ENCODE measurements at regions not wholly inside any gene's neighbourhood (a gene's known extent, or its start where the extent isn't known, plus 50 kb on each side); places are given as distances from the start of the nearest gene placed in this dataset.

DNA sequence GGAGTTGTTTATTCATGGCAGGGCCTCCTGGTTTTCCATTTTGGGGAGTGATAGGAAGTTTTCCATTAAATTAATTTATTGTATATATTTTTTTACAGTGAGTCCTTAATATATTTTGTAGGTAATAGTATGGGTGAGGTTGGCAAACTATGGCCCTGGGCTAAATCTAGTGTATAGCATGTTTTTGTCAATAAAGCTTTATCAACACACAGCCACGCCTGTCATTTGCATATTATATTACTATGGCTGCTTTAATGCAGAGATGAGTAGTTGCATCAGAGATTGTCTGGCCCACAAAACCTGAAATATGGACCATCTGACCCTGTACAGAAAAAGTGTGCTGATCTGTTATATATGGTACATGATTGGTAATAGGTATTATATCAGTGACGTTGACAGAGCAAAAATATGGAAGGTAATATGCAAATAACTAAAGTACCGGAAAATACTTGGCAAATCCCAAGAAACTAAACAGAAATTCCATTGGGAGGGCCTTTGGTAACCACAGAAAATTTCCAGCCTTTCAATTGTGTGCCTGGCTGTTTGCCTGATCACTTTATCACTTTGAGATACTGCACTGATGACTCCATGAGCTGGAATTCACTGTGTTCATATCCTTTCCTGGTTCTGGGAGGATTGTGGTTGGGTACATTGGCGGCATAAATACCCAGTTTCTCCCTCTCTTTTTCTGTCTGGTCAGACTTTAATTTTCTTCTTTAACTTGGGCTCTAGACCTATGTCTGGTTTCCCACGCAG lies 61.7 kb upstream of the RFLNA start:
- Mint-ChIP-seq H3K9me3 (peaks cover 9% of the 10 kb centered on the region), H3K36me3 (ENCODE audit: low read depth) (no peaks in the 10 kb centered on the region), H3K4me3 (no peak overlapping the region), H3K27me3 (no peaks in the 10 kb centered on the region), H3K27ac (no peak overlapping the region), H3K4me1 (no peaks in the 10 kb centered on the region)
- ATAC-seq (ENCODE audit: low read depth) = no peak
- DNase-seq = no peak
- ChIA-PET CTCF (no interaction called here), POLR2A (no interaction called here)
- intact Hi-C loops (cut with micrococcal nuclease) = loop anchor here (1.0 kb wide), 1 partner anchor 21 kb away; no protein-coding TSS in a partner anchor
- no peak for TF ChIP-seq CTCF (IDR thresholded peaks at IDR 0.05)

DNA sequence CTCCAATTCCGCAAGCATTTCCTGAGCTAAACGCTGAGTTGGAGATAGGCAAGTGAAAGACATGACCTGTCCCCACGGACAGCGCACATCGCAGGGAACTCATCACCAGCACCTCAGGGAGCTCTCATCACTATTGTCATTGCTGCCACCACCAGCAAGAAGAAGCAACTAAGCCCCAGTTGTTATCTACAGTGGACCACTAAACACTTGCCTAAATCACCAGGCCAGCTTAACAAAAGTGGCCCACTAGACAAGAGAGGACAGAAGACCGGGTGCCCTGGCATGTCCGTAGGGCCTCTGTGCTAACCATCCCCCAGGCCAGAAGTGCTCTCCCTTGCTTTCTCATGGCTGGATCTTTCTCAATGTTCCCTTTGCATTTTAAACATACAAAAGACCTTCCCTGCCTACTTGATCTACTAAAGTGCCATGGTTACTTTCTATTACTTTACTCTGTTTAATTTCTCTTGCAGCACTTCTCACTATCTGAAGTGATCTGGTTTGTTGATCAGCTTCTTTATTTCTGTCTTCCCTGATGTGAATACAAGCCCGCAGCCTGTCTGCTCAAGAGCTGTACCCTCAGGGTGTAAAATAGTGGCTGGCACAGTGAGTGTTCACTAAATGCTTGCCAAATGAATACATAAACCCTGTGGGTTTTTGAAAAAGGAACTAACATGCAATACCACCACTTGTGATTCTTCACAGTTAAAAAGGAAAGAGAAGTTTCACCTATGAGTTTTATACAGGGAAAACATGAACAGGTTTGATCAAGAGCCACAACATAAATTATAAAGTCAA lies 60.9 kb upstream of the RFLNA start:
- DNase-seq = no peak
- ChIA-PET CTCF (no interaction called here), POLR2A (no interaction called here)
- no peak overlapping the region for H3K4me3 Mint-ChIP-seq
- no peak for ATAC-seq (ENCODE audit: low read depth)
- TF ChIP-seq CTCF (IDR thresholded peaks at IDR 0.05) = no peak
- no peaks in the 10 kb centered on the region for H3K4me1 Mint-ChIP-seq
- no peak overlapping the region for H3K27ac Mint-ChIP-seq
- no peaks in the 10 kb centered on the region for H3K36me3 Mint-ChIP-seq (ENCODE audit: low read depth)
- intact Hi-C loops (cut with micrococcal nuclease) = loop anchor here (1.0 kb wide), 1 partner anchor 20 kb away; no protein-coding TSS in a partner anchor
- H3K27me3 Mint-ChIP-seq = no peaks in the 10 kb centered on the region
- H3K9me3 Mint-ChIP-seq = peaks cover 9% of the 10 kb centered on the region

DNA sequence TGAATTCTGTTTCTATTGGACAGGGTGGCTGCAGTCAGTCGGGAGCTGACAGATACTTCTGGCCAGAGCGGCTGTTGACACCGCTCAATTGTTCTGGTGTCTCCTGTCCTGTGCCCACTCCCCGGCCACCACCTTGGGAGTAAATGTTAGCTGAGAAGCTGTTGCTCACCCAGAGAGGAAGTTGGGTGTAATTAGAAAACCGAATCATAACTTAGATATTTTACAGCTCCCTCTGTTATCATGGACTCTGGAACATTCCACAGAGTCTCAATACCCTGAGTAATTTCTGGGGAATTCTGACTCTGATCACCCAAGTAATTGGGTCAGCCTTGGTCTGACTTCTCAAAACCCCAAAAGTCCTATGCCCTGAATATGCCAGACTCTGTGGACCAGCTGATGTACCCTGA lies 58.3 kb upstream of the RFLNA start:
- CTCF ChIA-PET = no interaction called here
- intact Hi-C loops (cut with micrococcal nuclease) = no loop called here
- no peaks in the 10 kb centered on the region for H3K36me3 Mint-ChIP-seq (ENCODE audit: low read depth)

GRCh38 chr12:124238886-124239285 lies 56.0 kb upstream of the RFLNA start:
- no peak overlapping the region for H3K27ac Mint-ChIP-seq
- POLR2A ChIA-PET = no interaction called here
- H3K4me1 Mint-ChIP-seq = no peaks in the 10 kb centered on the region
- no peaks in the 10 kb centered on the region for H3K27me3 Mint-ChIP-seq
- H3K4me3 Mint-ChIP-seq = no peak overlapping the region
- no peaks in the 10 kb centered on the region for H3K36me3 Mint-ChIP-seq (ENCODE audit: low read depth)
- DNase-seq (no peak), ATAC-seq (ENCODE audit: low read depth) (no peak)
- intact Hi-C loops (cut with micrococcal nuclease) = no loop called here
- CTCF ChIA-PET = no interaction called here
- peaks cover 3% of the 10 kb centered on the region for H3K9me3 Mint-ChIP-seq
- TF ChIP-seq CTCF (IDR thresholded peaks at IDR 0.05) = no peak

More for the DNA sequence above, 58.3 kb upstream of the RFLNA start:
- POLR2A ChIA-PET = no interaction called here
- Mint-ChIP-seq H3K9me3 (peaks cover 3% of the 10 kb centered on the region), H3K4me3 (no peak overlapping the region), H3K27ac (no peak overlapping the region), H3K27me3 (no peaks in the 10 kb centered on the region), H3K4me1 (no peaks in the 10 kb centered on the region)
- ATAC-seq (ENCODE audit: low read depth) = no peak
- no peak for TF ChIP-seq CTCF (IDR thresholded peaks at IDR 0.05)
- DNase-seq = no peak

DNA sequence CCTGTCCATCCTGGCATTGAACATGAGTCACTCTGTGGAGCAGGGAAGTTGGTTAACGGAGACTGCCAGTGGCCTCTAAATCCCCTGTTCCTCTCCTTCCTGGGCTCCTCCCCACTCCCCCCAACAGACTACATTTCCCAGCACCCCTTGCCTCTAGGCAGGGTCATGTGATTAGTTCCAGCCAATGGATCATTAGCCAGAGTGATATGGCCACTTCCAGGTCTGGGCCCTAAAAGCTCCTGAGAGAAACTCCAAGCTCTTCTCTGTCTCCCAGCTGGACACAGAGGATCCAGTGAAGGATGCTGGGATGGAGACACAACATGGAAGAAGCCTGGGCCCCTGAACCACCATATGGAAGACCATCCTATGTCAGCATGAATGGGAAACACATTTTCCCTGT lies 54.4 kb upstream of the RFLNA start:
- ChIA-PET POLR2A (no interaction called here), CTCF (no interaction called here)
- Mint-ChIP-seq H3K9me3 (peaks cover 2% of the 10 kb centered on the region), H3K27ac (no peak overlapping the region), H3K36me3 (ENCODE audit: low read depth) (no peaks in the 10 kb centered on the region), H3K4me1 (no peaks in the 10 kb centered on the region), H3K27me3 (peaks cover 6% of the 10 kb centered on the region), H3K4me3 (no peak overlapping the region)
- TF ChIP-seq CTCF (IDR thresholded peaks at IDR 0.05) = no peak
- no peak for DNase-seq
- ATAC-seq (ENCODE audit: low read depth) = no peak
- intact Hi-C loops (cut with micrococcal nuclease) = no loop called here

Data from activated B cell treated with CpG ODN at 0.5 μM for 24 hours (primary cell).